ENCODE measurements at regions not wholly inside any gene's neighbourhood (a gene's known extent, or its start where the extent isn't known, plus 50 kb on each side); places are given as distances from the start of the nearest gene placed in this dataset.
"Not testable (repeated sequence)": the region's sequence is repeated elsewhere in the genome, so short reads cannot be mapped to it uniquely, and the experiment has no call there.

- H3K27ac ChIP-seq; H3K27me3 ChIP-seq; H3K4me3 ChIP-seq; H3K4me1 ChIP-seq (ENCODE audit: insufficient read depth); intact Hi-C loops (cut with DNase I); H3K36me3 ChIP-seq; H3K9me3 ChIP-seq: not testable (repeated sequence)
- WGBS, 3 donors, result 4 to 10% (median 7%) methylated on average over 10 to 12 of the region's 12 CpGs
- DNase-seq, result peak; percentile 45 to 59 (median 51)
These were observed 65.1 kb upstream of the SAMD11 start for GRCh38 chr1:858649-859041.

GRCh38 chr1:860941-861340 is 62.8 kb upstream of the SAMD11 start:
- H3K4me3 ChIP-seq; H3K9me3 ChIP-seq; H3K27ac ChIP-seq; DNase-seq; intact Hi-C loops (cut with DNase I); H3K4me1 ChIP-seq (ENCODE audit: insufficient read depth); H3K36me3 ChIP-seq; H3K27me3 ChIP-seq: not testable (repeated sequence)
- WGBS, 3 donors, result 56 to 73% (median 59%) methylated on average over 10 of the region's 11 CpGs

GRCh38 chr1:861714-862113 is 62.0 kb upstream of the SAMD11 start:
- Histone ChIP-seq H3K4me1 (ENCODE audit: insufficient read depth) (no peaks in the 10 kb centered on the region), H3K9me3 (no peaks in the 10 kb centered on the region), H3K4me3 (no peak overlapping the region), H3K27ac (no peak overlapping the region), H3K36me3 (no peaks in the 10 kb centered on the region), H3K27me3 (no peaks in the 10 kb centered on the region)
- no peak for TF ChIP-seq EP300 (IDR thresholded peaks at IDR 0.05)
- TF ChIP-seq CTCF (IDR thresholded peaks at IDR 0.05), result no peak
- no peak for TF ChIP-seq POLR2A (IDR thresholded peaks at IDR 0.05)
- DNase-seq, result no peak
- intact Hi-C loops (cut with DNase I), result no loop called here

GRCh38 chr1:862601-863000 is 61.1 kb upstream of the SAMD11 start:
- H3K27me3 ChIP-seq; H3K4me3 ChIP-seq; H3K27ac ChIP-seq; H3K9me3 ChIP-seq; intact Hi-C loops (cut with DNase I); H3K36me3 ChIP-seq; DNase-seq; H3K4me1 ChIP-seq (ENCODE audit: insufficient read depth): not testable (repeated sequence)
- WGBS, 3 donors, result 0 to 28% (median 0%) methylated on average over 1 of the region's 1 CpG

GRCh38 chr1:865633-866032 is 58.1 kb upstream of the SAMD11 start:
- H3K27me3 ChIP-seq; H3K9me3 ChIP-seq; H3K4me1 ChIP-seq (ENCODE audit: insufficient read depth); DNase-seq; H3K27ac ChIP-seq; H3K36me3 ChIP-seq; intact Hi-C loops (cut with DNase I); H3K4me3 ChIP-seq: not testable (repeated sequence)
- WGBS, 3 donors, result 58 to 72% (median 66%) methylated on average over 8 of the region's 8 CpGs

- H3K9me3 ChIP-seq, result no peaks in the 10 kb centered on the region
- no peak overlapping the region for H3K4me3 ChIP-seq
- intact Hi-C loops (cut with DNase I), result no loop called here
- 42 to 57% (median 43%) methylated on average over 9 of the region's 9 CpGs for WGBS, 3 donors
- no peak overlapping the region for H3K27ac ChIP-seq
- DNase-seq, result no peak
- peaks cover 1% of the 10 kb centered on the region for H3K4me1 ChIP-seq (ENCODE audit: insufficient read depth)
- no peaks in the 10 kb centered on the region for H3K27me3 ChIP-seq
- no peaks in the 10 kb centered on the region for H3K36me3 ChIP-seq
- TF ChIP-seq CTCF (IDR thresholded peaks at IDR 0.05) (no peak), POLR2A (IDR thresholded peaks at IDR 0.05) (no peak), EP300 (IDR thresholded peaks at IDR 0.05) (no peak)
These were observed 57.6 kb upstream of the SAMD11 start for GRCh38 chr1:866095-866494.

GRCh38 chr1:866631-867299 is 57.0 kb upstream of the SAMD11 start:
- H3K36me3 ChIP-seq; H3K4me1 ChIP-seq (ENCODE audit: insufficient read depth); DNase-seq; H3K27ac ChIP-seq; intact Hi-C loops (cut with DNase I); H3K4me3 ChIP-seq; H3K27me3 ChIP-seq; H3K9me3 ChIP-seq: not testable (repeated sequence)
- WGBS, 3 donors, result 51 to 66% (median 56%) methylated on average over 33 of the region's 33 CpGs

- H3K36me3 ChIP-seq; intact Hi-C loops (cut with DNase I); H3K27me3 ChIP-seq; H3K9me3 ChIP-seq; H3K4me3 ChIP-seq; H3K27ac ChIP-seq; DNase-seq; H3K4me1 ChIP-seq (ENCODE audit: insufficient read depth): not testable (repeated sequence)
- WGBS, 3 donors, result 25 to 44% (median 30%) methylated on average over 4 of the region's 4 CpGs
These were observed 56.2 kb upstream of the SAMD11 start for GRCh38 chr1:867550-867949.
